22Rv1 (cell line): ENCODE measurements at regions not wholly inside any gene's neighbourhood (a gene's known extent, or its start where the extent isn't known, plus 50 kb on each side); places are given as distances from the start of the nearest gene placed in this dataset.

Source experiments
- H3K27ac ChIP-seq: fragments of 450-650 bp; 2 replicates; pipeline ENCODE4 v1.5.1; 2017
- ZFX ChIP-seq: fragments of 450-650 bp; IDR thresholded peaks from 2 replicates; pipeline ENCODE4 v1.6.1; 2017; ENCODE audit warnings: antibody characterized with exemption, borderline replicate concordance
- TF ChIP-seq, protein P1 (sequence below): fragments of 450-650 bp; IDR thresholded peaks from 2 replicates; pipeline ENCODE4 v1.5.1; 2017; ENCODE audit warnings: mild to moderate bottlenecking

DNA sequence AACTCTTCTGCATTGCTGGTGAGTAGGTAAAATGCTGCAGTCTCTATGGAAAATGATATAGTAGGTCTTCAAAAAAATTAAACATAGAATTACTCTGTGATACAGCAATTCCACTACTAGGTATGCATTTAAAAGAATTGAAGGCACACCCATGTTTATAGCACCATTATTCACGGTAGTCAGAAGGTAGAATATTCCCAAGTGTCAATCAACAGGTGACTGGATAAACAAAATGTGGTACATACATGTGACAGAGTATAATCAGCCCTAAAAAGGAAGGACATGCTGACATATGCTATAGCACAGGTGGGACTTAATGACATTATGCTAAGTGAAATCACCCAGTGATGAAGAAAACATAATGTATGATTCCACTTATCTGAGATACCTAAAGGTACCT is 123.3 kb downstream of the CCER1 start:
- TF ChIP-seq, protein P1, sequence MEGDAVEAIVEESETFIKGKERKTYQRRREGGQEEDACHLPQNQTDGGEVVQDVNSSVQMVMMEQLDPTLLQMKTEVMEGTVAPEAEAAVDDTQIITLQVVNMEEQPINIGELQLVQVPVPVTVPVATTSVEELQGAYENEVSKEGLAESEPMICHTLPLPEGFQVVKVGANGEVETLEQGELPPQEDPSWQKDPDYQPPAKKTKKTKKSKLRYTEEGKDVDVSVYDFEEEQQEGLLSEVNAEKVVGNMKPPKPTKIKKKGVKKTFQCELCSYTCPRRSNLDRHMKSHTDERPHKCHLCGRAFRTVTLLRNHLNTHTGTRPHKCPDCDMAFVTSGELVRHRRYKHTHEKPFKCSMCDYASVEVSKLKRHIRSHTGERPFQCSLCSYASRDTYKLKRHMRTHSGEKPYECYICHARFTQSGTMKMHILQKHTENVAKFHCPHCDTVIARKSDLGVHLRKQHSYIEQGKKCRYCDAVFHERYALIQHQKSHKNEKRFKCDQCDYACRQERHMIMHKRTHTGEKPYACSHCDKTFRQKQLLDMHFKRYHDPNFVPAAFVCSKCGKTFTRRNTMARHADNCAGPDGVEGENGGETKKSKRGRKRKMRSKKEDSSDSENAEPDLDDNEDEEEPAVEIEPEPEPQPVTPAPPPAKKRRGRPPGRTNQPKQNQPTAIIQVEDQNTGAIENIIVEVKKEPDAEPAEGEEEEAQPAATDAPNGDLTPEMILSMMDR = no peak
- no peak for TF ChIP-seq ZFX
- no peak overlapping the region for H3K27ac ChIP-seq

DNA sequence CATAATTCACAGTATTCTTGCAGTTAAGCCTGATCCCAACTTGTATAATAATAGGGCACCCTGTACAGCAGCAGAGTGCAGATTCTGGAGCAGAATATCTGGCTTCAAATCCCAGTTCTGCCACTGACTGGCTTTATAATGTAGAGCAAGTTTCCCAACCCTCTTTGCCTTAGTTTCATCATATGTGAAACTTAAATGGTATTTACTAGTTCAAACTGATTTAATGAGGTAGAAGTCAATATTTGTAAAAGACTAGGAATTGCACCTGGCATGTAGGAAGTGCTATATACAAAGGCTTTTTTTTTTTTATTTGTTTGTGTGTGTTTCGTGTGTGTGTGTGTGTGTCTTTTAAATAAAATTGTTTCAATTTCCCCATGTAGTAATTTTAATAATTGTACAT is 125.9 kb downstream of the CCER1 start:
- peak overlapping the region; percentile 83 for H3K27ac ChIP-seq
- TF ChIP-seq, protein P1 = no peak
- TF ChIP-seq ZFX = no peak

DNA sequence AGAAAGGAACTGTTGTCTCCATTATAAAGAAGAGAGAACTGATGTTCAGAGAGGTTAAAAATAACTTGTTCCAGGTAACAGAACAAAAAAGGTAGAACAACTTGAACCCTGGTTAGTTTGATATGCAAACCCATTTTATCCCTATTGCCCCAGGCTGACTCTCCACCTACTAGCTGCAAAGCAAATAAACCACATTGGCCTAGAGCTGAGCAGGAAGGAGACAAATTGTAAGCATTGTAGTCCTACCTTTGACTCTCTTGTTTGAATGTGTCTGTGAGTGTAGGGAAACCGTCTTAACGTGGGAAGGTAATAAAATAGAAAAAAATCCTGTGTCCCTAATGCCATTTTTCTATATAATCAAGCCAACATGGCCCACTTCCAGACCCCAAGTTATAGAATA is 126.4 kb downstream of the CCER1 start:
- peak overlapping the region; percentile 83 for H3K27ac ChIP-seq

DNA sequence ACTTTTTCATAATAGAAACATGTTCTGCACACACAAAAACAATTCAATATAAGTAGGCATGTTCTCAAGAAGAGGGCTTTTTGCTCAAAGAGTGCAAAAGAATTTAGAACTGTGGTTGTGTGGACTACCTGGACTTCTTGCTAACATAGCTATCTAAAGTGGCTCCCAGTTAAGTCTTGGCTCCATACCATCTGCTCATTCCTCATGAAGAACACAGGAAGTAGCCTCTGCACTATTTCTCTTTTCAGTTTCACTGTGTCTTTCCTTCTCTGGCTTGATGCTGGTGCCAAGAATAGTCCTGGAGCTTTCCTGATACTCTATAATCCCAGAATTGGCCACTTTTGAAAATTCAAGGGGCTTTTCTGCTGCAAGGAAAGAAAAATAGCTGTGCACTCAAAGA is 127.4 kb downstream of the CCER1 start:
- peak overlapping the region; percentile 83; the same call in 1 of the 2 replicates for H3K27ac ChIP-seq
- TF ChIP-seq, protein P1 = no peak
- TF ChIP-seq ZFX = no peak

More for the DNA sequence above, 126.4 kb downstream of the CCER1 start:
- TF ChIP-seq, protein P1 = no peak
- no peak for TF ChIP-seq ZFX

DNA sequence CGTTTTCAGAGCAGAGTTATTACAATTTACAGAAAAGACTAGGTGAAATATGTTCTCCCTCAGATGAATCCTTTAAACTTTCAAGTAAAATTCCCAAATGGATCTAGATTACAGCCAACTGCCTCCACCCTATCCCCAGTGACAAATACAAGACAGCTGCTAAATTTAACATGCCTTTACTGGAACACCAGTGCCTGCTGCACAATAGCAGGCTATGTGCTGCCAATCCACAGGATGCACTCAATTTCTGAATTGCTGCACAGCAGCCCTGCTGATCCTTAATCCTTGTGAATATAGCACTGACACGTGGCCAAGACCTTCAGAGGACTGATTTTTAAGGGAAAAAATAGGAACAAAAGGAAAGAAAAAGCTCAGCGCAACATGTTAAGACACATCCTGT is 128.9 kb downstream of the CCER1 start:
- TF ChIP-seq, protein P1 = no peak
- TF ChIP-seq ZFX = no peak
- no peak overlapping the region for H3K27ac ChIP-seq

DNA sequence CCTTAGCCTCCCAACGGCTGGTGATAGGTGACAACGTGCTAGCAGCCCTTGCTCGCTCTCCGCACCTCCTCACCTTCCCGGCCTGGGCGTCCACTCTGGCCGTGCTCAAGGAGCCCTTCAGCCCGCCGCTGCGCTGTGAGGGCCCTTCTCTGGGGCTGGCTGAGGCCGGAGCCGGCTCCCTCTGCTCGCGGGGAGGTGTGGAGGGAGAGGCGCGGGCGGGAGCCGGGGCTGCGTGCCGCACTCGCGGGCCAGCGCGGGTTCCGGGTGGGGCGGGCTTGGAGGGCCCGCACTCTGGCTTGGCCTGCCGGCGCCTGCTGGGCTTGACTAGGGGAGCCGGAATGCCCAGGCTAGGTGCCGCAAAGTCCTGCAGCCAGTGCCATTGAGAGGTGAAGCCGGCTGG is 131.1 kb downstream of the CCER1 start:
- H3K27ac ChIP-seq = no peak overlapping the region
- no peak for TF ChIP-seq ZFX
- TF ChIP-seq, protein P1 = no peak

DNA sequence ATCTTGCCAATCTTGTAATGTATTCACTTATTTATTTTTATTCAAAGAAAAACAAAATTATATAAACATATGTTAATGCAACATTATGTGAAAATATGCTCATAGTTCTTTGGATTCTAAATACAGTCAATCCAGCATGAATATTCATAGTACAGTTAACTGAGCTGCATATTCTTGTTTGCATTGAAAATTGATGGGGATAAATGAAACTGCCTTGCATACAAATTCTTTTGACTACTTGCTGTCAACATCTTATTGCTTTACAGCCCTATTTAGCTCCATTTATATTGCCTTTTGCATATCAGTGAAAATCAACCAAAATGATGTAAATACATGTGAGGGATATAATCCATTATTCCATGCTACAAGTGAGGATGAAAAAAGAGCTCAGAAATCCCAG is 135.3 kb downstream of the CCER1 start:
- no peak overlapping the region for H3K27ac ChIP-seq
- TF ChIP-seq ZFX = no peak
- TF ChIP-seq, protein P1 = no peak
